ENCODE measurements at regions not wholly inside any gene's neighbourhood (a gene's known extent, or its start where the extent isn't known, plus 50 kb on each side); places are given as distances from the start of the nearest gene placed in this dataset.

- DNase-seq: no peak
- no peaks in the 10 kb centered on the region for H3K27me3 ChIP-seq
- no peak overlapping the region for H3K27ac ChIP-seq
- H3K4me3 ChIP-seq: no peak overlapping the region
- in situ Hi-C loops (cut with MboI; ENCODE audit: low pct_ligation_motif_present in 1 of 4, low pct_unique_long_range_greater_than_20kb in 1 of 4, low sequenced_read_pairs in 3 of 4) (no loop called here), intact Hi-C loops (cut with DNase I; ENCODE audit: low total_unique reads) (no loop called here)
- TF ChIP-seq POLR2AphosphoS5 (IDR thresholded peaks at IDR 0.05): no peak
- TF ChIP-seq POLR2A (IDR thresholded peaks at IDR 0.05): no peak
- TF ChIP-seq CTCF (IDR thresholded peaks at IDR 0.05): no peak
- no peak for TF ChIP-seq EP300 (IDR thresholded peaks at IDR 0.05; ENCODE audit: low read depth)
- H3K36me3 ChIP-seq: no peaks in the 10 kb centered on the region
- no peaks in the 10 kb centered on the region for H3K4me1 ChIP-seq
- no peaks in the 10 kb centered on the region for H3K9me3 ChIP-seq
Measured at GRCh38 chr5:89451263-89451662, 568.3 kb upstream of the MEF2C start.

- H3K9me3 ChIP-seq: no peaks in the 10 kb centered on the region
- H3K4me3 ChIP-seq: no peak overlapping the region
- no peaks in the 10 kb centered on the region for H3K4me1 ChIP-seq
- no peaks in the 10 kb centered on the region for H3K36me3 ChIP-seq
- TF ChIP-seq POLR2A (IDR thresholded peaks at IDR 0.05) (no peak), EP300 (IDR thresholded peaks at IDR 0.05; ENCODE audit: low read depth) (no peak), CTCF (IDR thresholded peaks at IDR 0.05) (no peak), POLR2AphosphoS5 (IDR thresholded peaks at IDR 0.05) (no peak)
- no peak for DNase-seq
- in situ Hi-C loops (cut with MboI; ENCODE audit: low pct_ligation_motif_present in 1 of 4, low pct_unique_long_range_greater_than_20kb in 1 of 4, low sequenced_read_pairs in 3 of 4): no loop called here
- WGBS, 2 donors (ENCODE audit: low coverage in 1 of 2): 60 to 64% methylated on average over 1 of the region's 1 CpG
- intact Hi-C loops (cut with DNase I; ENCODE audit: low total_unique reads): no loop called here
- H3K27me3 ChIP-seq: no peaks in the 10 kb centered on the region
- no peak overlapping the region for H3K27ac ChIP-seq
Measured at GRCh38 chr5:89450149-89450538, 567.2 kb upstream of the MEF2C start.

GRCh38 chr5:89449392-89450148, 566.6 kb upstream of the MEF2C start:
- DNase-seq: no peak
- no peaks in the 10 kb centered on the region for H3K36me3 ChIP-seq
- H3K4me3 ChIP-seq: no peak overlapping the region
- in situ Hi-C loops (cut with MboI; ENCODE audit: low pct_ligation_motif_present in 1 of 4, low pct_unique_long_range_greater_than_20kb in 1 of 4, low sequenced_read_pairs in 3 of 4): no loop called here
- H3K27ac ChIP-seq: no peak overlapping the region
- intact Hi-C loops (cut with DNase I; ENCODE audit: low total_unique reads): no loop called here
- no peaks in the 10 kb centered on the region for H3K9me3 ChIP-seq
- H3K27me3 ChIP-seq: no peaks in the 10 kb centered on the region
- TF ChIP-seq EP300 (IDR thresholded peaks at IDR 0.05; ENCODE audit: low read depth) (no peak), POLR2A (IDR thresholded peaks at IDR 0.05) (no peak), POLR2AphosphoS5 (IDR thresholded peaks at IDR 0.05) (no peak), CTCF (IDR thresholded peaks at IDR 0.05) (no peak)
- 62 to 73% methylated on average over 3 of the region's 3 CpGs for WGBS, 2 donors (ENCODE audit: low coverage in 1 of 2)
- no peaks in the 10 kb centered on the region for H3K4me1 ChIP-seq

- Histone ChIP-seq H3K27ac (no peak overlapping the region), H3K36me3 (no peaks in the 10 kb centered on the region), H3K27me3 (no peaks in the 10 kb centered on the region), H3K9me3 (no peaks in the 10 kb centered on the region), H3K4me1 (no peaks in the 10 kb centered on the region), H3K4me3 (no peak overlapping the region)
- intact Hi-C loops (cut with DNase I; ENCODE audit: low total_unique reads): no loop called here
- TF ChIP-seq CTCF (IDR thresholded peaks at IDR 0.05) (no peak), EP300 (IDR thresholded peaks at IDR 0.05; ENCODE audit: low read depth) (no peak), POLR2A (IDR thresholded peaks at IDR 0.05) (no peak), POLR2AphosphoS5 (IDR thresholded peaks at IDR 0.05) (no peak)
- in situ Hi-C loops (cut with MboI; ENCODE audit: low pct_ligation_motif_present in 1 of 4, low pct_unique_long_range_greater_than_20kb in 1 of 4, low sequenced_read_pairs in 3 of 4): no loop called here
- WGBS, 2 donors (ENCODE audit: low coverage in 1 of 2): 77 to 80% methylated on average over 1 to 3 of the region's 3 CpGs
- no peak for DNase-seq
Measured at GRCh38 chr5:89447027-89447426, 564.0 kb upstream of the MEF2C start.
